ENCODE measurements at regions not wholly inside any gene's neighbourhood (a gene's known extent, or its start where the extent isn't known, plus 50 kb on each side); places are given as distances from the start of the nearest gene placed in this dataset.

DNA sequence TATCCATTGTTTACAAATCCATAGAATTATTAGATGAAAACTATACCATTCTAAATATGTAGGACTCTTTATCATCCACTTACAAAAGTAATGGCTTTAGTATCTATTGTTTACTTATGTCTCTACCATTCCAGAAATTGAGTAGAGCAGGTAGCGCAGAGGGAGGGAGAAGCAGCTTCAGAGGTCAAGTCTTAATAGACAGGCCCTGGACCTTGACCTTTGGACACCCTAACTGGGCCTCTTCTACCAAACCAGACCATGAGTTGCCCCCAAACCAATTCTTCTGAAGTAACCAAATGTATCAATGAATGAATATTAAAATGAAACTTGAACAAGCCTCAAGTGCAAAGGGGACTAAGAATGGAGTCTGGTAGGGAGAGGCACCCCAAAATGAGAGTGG lies 124.9 kb upstream of the ANKRD55 start (continued):
- TF ChIP-seq, protein P1, sequence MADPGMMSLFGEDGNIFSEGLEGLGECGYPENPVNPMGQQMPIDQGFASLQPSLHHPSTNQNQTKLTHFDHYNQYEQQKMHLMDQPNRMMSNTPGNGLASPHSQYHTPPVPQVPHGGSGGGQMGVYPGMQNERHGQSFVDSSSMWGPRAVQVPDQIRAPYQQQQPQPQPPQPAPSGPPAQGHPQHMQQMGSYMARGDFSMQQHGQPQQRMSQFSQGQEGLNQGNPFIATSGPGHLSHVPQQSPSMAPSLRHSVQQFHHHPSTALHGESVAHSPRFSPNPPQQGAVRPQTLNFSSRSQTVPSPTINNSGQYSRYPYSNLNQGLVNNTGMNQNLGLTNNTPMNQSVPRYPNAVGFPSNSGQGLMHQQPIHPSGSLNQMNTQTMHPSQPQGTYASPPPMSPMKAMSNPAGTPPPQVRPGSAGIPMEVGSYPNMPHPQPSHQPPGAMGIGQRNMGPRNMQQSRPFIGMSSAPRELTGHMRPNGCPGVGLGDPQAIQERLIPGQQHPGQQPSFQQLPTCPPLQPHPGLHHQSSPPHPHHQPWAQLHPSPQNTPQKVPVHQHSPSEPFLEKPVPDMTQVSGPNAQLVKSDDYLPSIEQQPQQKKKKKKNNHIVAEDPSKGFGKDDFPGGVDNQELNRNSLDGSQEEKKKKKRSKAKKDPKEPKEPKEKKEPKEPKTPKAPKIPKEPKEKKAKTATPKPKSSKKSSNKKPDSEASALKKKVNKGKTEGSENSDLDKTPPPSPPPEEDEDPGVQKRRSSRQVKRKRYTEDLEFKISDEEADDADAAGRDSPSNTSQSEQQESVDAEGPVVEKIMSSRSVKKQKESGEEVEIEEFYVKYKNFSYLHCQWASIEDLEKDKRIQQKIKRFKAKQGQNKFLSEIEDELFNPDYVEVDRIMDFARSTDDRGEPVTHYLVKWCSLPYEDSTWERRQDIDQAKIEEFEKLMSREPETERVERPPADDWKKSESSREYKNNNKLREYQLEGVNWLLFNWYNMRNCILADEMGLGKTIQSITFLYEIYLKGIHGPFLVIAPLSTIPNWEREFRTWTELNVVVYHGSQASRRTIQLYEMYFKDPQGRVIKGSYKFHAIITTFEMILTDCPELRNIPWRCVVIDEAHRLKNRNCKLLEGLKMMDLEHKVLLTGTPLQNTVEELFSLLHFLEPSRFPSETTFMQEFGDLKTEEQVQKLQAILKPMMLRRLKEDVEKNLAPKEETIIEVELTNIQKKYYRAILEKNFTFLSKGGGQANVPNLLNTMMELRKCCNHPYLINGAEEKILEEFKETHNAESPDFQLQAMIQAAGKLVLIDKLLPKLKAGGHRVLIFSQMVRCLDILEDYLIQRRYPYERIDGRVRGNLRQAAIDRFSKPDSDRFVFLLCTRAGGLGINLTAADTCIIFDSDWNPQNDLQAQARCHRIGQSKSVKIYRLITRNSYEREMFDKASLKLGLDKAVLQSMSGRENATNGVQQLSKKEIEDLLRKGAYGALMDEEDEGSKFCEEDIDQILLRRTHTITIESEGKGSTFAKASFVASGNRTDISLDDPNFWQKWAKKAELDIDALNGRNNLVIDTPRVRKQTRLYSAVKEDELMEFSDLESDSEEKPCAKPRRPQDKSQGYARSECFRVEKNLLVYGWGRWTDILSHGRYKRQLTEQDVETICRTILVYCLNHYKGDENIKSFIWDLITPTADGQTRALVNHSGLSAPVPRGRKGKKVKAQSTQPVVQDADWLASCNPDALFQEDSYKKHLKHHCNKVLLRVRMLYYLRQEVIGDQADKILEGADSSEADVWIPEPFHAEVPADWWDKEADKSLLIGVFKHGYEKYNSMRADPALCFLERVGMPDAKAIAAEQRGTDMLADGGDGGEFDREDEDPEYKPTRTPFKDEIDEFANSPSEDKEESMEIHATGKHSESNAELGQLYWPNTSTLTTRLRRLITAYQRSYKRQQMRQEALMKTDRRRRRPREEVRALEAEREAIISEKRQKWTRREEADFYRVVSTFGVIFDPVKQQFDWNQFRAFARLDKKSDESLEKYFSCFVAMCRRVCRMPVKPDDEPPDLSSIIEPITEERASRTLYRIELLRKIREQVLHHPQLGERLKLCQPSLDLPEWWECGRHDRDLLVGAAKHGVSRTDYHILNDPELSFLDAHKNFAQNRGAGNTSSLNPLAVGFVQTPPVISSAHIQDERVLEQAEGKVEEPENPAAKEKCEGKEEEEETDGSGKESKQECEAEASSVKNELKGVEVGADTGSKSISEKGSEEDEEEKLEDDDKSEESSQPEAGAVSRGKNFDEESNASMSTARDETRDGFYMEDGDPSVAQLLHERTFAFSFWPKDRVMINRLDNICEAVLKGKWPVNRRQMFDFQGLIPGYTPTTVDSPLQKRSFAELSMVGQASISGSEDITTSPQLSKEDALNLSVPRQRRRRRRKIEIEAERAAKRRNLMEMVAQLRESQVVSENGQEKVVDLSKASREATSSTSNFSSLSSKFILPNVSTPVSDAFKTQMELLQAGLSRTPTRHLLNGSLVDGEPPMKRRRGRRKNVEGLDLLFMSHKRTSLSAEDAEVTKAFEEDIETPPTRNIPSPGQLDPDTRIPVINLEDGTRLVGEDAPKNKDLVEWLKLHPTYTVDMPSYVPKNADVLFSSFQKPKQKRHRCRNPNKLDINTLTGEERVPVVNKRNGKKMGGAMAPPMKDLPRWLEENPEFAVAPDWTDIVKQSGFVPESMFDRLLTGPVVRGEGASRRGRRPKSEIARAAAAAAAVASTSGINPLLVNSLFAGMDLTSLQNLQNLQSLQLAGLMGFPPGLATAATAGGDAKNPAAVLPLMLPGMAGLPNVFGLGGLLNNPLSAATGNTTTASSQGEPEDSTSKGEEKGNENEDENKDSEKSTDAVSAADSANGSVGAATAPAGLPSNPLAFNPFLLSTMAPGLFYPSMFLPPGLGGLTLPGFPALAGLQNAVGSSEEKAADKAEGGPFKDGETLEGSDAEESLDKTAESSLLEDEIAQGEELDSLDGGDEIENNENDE (IDR thresholded peaks at IDR 0.05; ENCODE audit: low read depth, low read length) = no peak
- TF ChIP-seq, protein P2, sequence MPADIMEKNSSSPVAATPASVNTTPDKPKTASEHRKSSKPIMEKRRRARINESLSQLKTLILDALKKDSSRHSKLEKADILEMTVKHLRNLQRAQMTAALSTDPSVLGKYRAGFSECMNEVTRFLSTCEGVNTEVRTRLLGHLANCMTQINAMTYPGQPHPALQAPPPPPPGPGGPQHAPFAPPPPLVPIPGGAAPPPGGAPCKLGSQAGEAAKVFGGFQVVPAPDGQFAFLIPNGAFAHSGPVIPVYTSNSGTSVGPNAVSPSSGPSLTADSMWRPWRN (IDR thresholded peaks at IDR 0.05; ENCODE audit: low read depth) = no peak
- no peak for TF ChIP-seq HNRNPL (IDR thresholded peaks at IDR 0.05; ENCODE audit: low read depth, low read length)
- no peak for TF ChIP-seq PTBP1 (IDR thresholded peaks at IDR 0.05; ENCODE audit: low read depth, low read length)

Data from K562 (cell line).